A549 (cell line): ENCODE measurements at regions not wholly inside any gene's neighbourhood (a gene's known extent, or its start where the extent isn't known, plus 50 kb on each side); places are given as distances from the start of the nearest gene placed in this dataset.

Experiments used
- ATAC-seq, 2 experiments: fragments of 200-7000 bp in 1 of 2; fragments of >200 bp in 1 of 2; cut with Nextera tagmentation in 1 of 2; cut with Tn5 transposase in 1 of 2; 3 replicates each; pipeline versions ENCODE4 v1.8.0 to v1.9.1; 2018 to 2020; ENCODE audit warnings: mild to moderate bottlenecking in 1 of 2, moderate library complexity in 1 of 2
- CTCF ChIA-PET: fragments of 300-600 bp; sonication (Branson Sonifier 250); formaldehyde crosslinking; extraction: SDS; loops from one replicate; lab custom pipeline; 2021; ENCODE audit warnings: antibody characterized with exemption, inconsistent platforms; lab: Yijun Ruan, JAX
- POLR2A ChIA-PET: fragments of 350-600 bp; formaldehyde crosslinking; extraction: SDS; loops from one replicate; lab custom pipeline; 2021; ENCODE audit warnings: antibody characterized with exemption, inconsistent platforms; lab: Yijun Ruan, JAX
- DNase-seq, 2 experiments: peaks; one replicate each; pipeline versions ENCODE4 v3.0.0 to v3.0.0-alpha.2; 2011 to 2016; ENCODE audit warnings: low read depth in 1 of 2, low spot score in 1 of 2
- FAIRE-seq: peaks from 2 replicates; lab custom pipeline; 2011; peaks lifted over from hg19 to GRCh38; lab: Jason Lieb, UNC
- H3K27ac ChIP-seq, 2 experiments: fragments of >200 bp; sonication (Bioruptor Twin); formaldehyde crosslinking; 3 replicates each; pipeline ENCODE4 v1.5.1; 2016 to 2017
- H3K4me1 ChIP-seq: fragments of >200 bp; sonication (Bioruptor Twin); formaldehyde crosslinking; 3 replicates; pipeline ENCODE4 v1.6.1; 2016
- H3K4me2 ChIP-seq: fragments of >200 bp; sonication (Bioruptor Twin); formaldehyde crosslinking; 3 replicates; pipeline ENCODE4 v1.6.1; 2016
- H3K4me3 ChIP-seq: fragments of >200 bp; sonication (Bioruptor Twin); formaldehyde crosslinking; 3 replicates; pipeline ENCODE4 v1.5.1; 2016
- H3K9me3 ChIP-seq: fragments of >200 bp; sonication (Bioruptor Twin); formaldehyde crosslinking; 3 replicates; pipeline ENCODE4 v1.6.1; 2016
- ATOH8 ChIP-seq: fragments of 250-450 bp; sonication (Bioruptor Pico); IDR thresholded peaks from 2 replicates; pipeline ENCODE4 v1.5.0; 2020; ENCODE audit warnings: low read depth, mild to moderate bottlenecking, moderate library complexity
- CBX8 ChIP-seq: fragments of 200-600 bp; sonication (generic); IDR thresholded peaks from 2 replicates; pipeline ENCODE4 v1.6.1; 2016
- CHD4 ChIP-seq: fragments of 200-600 bp; sonication (generic); IDR thresholded peaks from 2 replicates; pipeline ENCODE4 v1.6.1; 2016; ENCODE audit warnings: antibody characterized with exemption, mild to moderate bottlenecking, borderline replicate concordance
- CTCF ChIP-seq: fragments of >200 bp; sonication (Bioruptor Twin); formaldehyde crosslinking; IDR thresholded peaks from 3 replicates; pipeline ENCODE4 v1.5.1; 2016
- EHMT2 ChIP-seq: fragments of 200-600 bp; sonication (generic); IDR thresholded peaks from 2 replicates; pipeline ENCODE4 v1.6.1; 2016; ENCODE audit warnings: antibody characterized with exemption, low read depth, mild to moderate bottlenecking, moderate library complexity
- ELK1 ChIP-seq: fragments of 150-350 bp; IDR thresholded peaks from 2 replicates; pipeline ENCODE4 v1.6.1; 2014; ENCODE audit warnings: low read depth, mild to moderate bottlenecking, low read length
- EP300 ChIP-seq, 2 experiments: fragments of >200 bp; sonication (Bioruptor Twin); formaldehyde crosslinking; IDR thresholded peaks; 2 replicates in 1 of 2; 3 replicates in 1 of 2; pipeline ENCODE4 v1.6.1; 2016 to 2017
- ESRRA ChIP-seq: fragments of 150-350 bp; IDR thresholded peaks from 2 replicates; pipeline ENCODE4 v1.6.1; 2014; ENCODE audit warnings: mild to moderate bottlenecking, low read length, borderline replicate concordance
- FOSB ChIP-seq: fragments of 250-450 bp; sonication (Bioruptor Pico); IDR thresholded peaks from 2 replicates; pipeline ENCODE4 v1.5.0; 2020; ENCODE audit warnings: mild to moderate bottlenecking, moderate library complexity
- FOSL2 ChIP-seq, 2 experiments: fragments of 450-650 bp in 1 of 2; fragments of >200 bp in 1 of 2; sonication (Bioruptor Twin) in 1 of 2; formaldehyde crosslinking; IDR thresholded peaks; 2 replicates each; pipeline versions ENCODE4 v1.5.0 to v1.6.1; 2016 to 2020; ENCODE audit warnings: mild to moderate bottlenecking in 1 of 2, moderate library complexity in 1 of 2
- FOXS1 ChIP-seq: fragments of 250-450 bp; sonication (Bioruptor Pico); IDR thresholded peaks from 2 replicates; pipeline ENCODE4 v1.5.0; 2020; ENCODE audit warnings: mild to moderate bottlenecking, moderate library complexity
- HES2 ChIP-seq: fragments of >200 bp; sonication (Bioruptor Twin); formaldehyde crosslinking; IDR thresholded peaks from 2 replicates; pipeline ENCODE4 v1.6.1; 2016
- HMGXB4 ChIP-seq: fragments of 250-450 bp; sonication (Bioruptor Pico); IDR thresholded peaks from 2 replicates; pipeline ENCODE4 v1.5.0; 2021; ENCODE audit warnings: mild to moderate bottlenecking, moderate library complexity, borderline replicate concordance
- JUN ChIP-seq, 2 experiments: fragments of >200 bp; sonication (Bioruptor Twin); formaldehyde crosslinking; IDR thresholded peaks; 2 replicates in 1 of 2; 3 replicates in 1 of 2; pipeline ENCODE4 v1.6.1; 2016 to 2017
- JUNB ChIP-seq: fragments of >200 bp; sonication (Bioruptor Twin); formaldehyde crosslinking; IDR thresholded peaks from 2 replicates; pipeline ENCODE4 v1.6.1; 2016
- KDM1A ChIP-seq: fragments of 200-600 bp; sonication (generic); IDR thresholded peaks from 2 replicates; pipeline ENCODE4 v1.6.1; 2016; ENCODE audit warnings: low read depth, mild to moderate bottlenecking
- KDM5A ChIP-seq: fragments of 200-600 bp; sonication (generic); IDR thresholded peaks from 2 replicates; pipeline ENCODE4 v1.6.1; 2016; ENCODE audit warnings: antibody characterized with exemption, mild to moderate bottlenecking
- MAFK ChIP-seq: fragments of 450-650 bp; IDR thresholded peaks from 2 replicates; pipeline ENCODE4 v1.6.1; 2014; ENCODE audit not compliant: partially characterized antibody
- MAZ ChIP-seq: fragments of 150-350 bp; IDR thresholded peaks from 2 replicates; pipeline ENCODE4 v1.6.1; 2014; ENCODE audit warnings: antibody characterized with exemption, low read depth, low read length, borderline replicate concordance
- NFE2L2 ChIP-seq: fragments of 150-350 bp; conservative IDR thresholded peaks from 2 replicates; pipeline ENCODE4 v1.6.1; 2014; ENCODE audit warnings: low read length
- PBX3 ChIP-seq: IDR thresholded peaks from 2 replicates; pipeline ENCODE4 v1.6.1; 2012
- POLR2AphosphoS2 ChIP-seq: conservative IDR thresholded peaks from 2 replicates; pipeline ENCODE4 v1.6.1; 2012; ENCODE audit warnings: low read length, improper control_type of control experiment, inconsistent platforms
- RFX5 ChIP-seq: fragments of 450-650 bp; IDR thresholded peaks from 2 replicates; pipeline ENCODE4 v1.7.1; 2014; ENCODE audit warnings: antibody characterized with exemption, mild to moderate bottlenecking, moderate library complexity
- RNF2 ChIP-seq: fragments of 200-600 bp; sonication (generic); IDR thresholded peaks from 2 replicates; pipeline ENCODE4 v1.6.1; 2016; ENCODE audit warnings: low read depth, mild to moderate bottlenecking, antibody characterized with exemption, moderate library complexity, borderline replicate concordance
- SREBF2 ChIP-seq: fragments of 450-650 bp; IDR thresholded peaks from 2 replicates; pipeline ENCODE4 v1.6.1; 2014; ENCODE audit warnings: mild to moderate bottlenecking, moderate library complexity
- TP53 ChIP-seq: fragments of 250-450 bp; sonication (Bioruptor Pico); IDR thresholded peaks from 2 replicates; pipeline ENCODE4 v1.5.0; 2021; ENCODE audit warnings: mild to moderate bottlenecking, moderate library complexity
- ZC3H11A ChIP-seq: fragments of 450-650 bp; IDR thresholded peaks from 2 replicates; pipeline ENCODE4 v1.6.1; 2014; ENCODE audit warnings: antibody characterized with exemption, mild to moderate bottlenecking
- ZFP36 ChIP-seq: fragments of 450-650 bp; IDR thresholded peaks from 2 replicates; pipeline ENCODE4 v1.6.1; 2014; ENCODE audit warnings: borderline replicate concordance; ENCODE audit not compliant: partially characterized antibody
- ZNF302 ChIP-seq: fragments of 250-450 bp; sonication (Bioruptor Pico); IDR thresholded peaks from 2 replicates; pipeline ENCODE4 v1.9.0; 2021; ENCODE audit warnings: inconsistent platforms, mild to moderate bottlenecking, moderate library complexity
- WGBS: methylation state at CpG from one replicate; pipeline ENCODE4 v1.1.6; 2017; ENCODE audit errors: missing lambda C conversion rate; 5-methylcytosine and 5-hydroxymethylcytosine counted together

GRCh38 chr2:78383576-78383975 lies 641.9 kb upstream of the REG3G start:
- POLR2A ChIA-PET, result no interaction called here
- Histone ChIP-seq H3K4me2 (no peak overlapping the region), H3K27ac (no peak overlapping the region), H3K4me3 (no peak overlapping the region), H3K4me1 (no peaks in the 10 kb centered on the region), H3K9me3 (0 out of 3 replicates have a peak, but pooled peaks cover 3% of the 10 kb centered on the region)
- 0% methylated on average over 2 of the region's 2 CpGs for WGBS
- ATAC-seq (no peak), FAIRE-seq (no peak), DNase-seq (no peak)
- TF ChIP-seq ZFP36, result no peak
- TF ChIP-seq KDM5A, result no peak
- no peak for TF ChIP-seq NFE2L2
- TF ChIP-seq CTCF, result no peak
- TF ChIP-seq HES2, result no peak
- TF ChIP-seq RFX5, result no peak
- TF ChIP-seq CBX8, result no peak
- TF ChIP-seq ELK1, result no peak
- TF ChIP-seq JUN (IDR thresholded peaks at IDR 0.05), result no peak
- no peak for TF ChIP-seq PBX3
- no peak for TF ChIP-seq JUNB
- no peak for TF ChIP-seq ZNF302 (CRISPR knock-in tag)
- no peak for TF ChIP-seq CHD4
- TF ChIP-seq KDM1A, result no peak
- no peak for TF ChIP-seq ATOH8 (CRISPR knock-in tag)
- CTCF ChIA-PET, result interaction anchor here (0.6 to 1.6 kb wide), 2 partner anchors 17 to 308 kb away, joined by 4 read pairs; no protein-coding TSS in a partner anchor

GRCh38 chr2:78397198-78397597 lies 628.3 kb upstream of the REG3G start:
- no peak overlapping the region for H3K4me3 ChIP-seq
- ATAC-seq, result no peak
- TF ChIP-seq ZC3H11A (no peak), MAFK (no peak), HMGXB4 (no peak), ZNF302 (CRISPR knock-in tag) (no peak), ATOH8 (CRISPR knock-in tag) (no peak), SREBF2 (no peak), POLR2AphosphoS2 (no peak), FOXS1 (CRISPR knock-in tag) (no peak), TP53 (CRISPR knock-in tag) (no peak), EP300 (IDR thresholded peaks at IDR 0.05) (no peak), CHD4 (no peak), ESRRA (no peak), MAZ (no peak), RNF2 (no peak), ZFP36 (no peak), FOSB (CRISPR knock-in tag) (no peak), FOSL2 (IDR thresholded peaks at IDR 0.05) (no peak), FOSL2 (CRISPR knock-in tag; IDR thresholded peaks at IDR 0.05) (no peak), EHMT2 (no peak), NFE2L2 (no peak)
- 28% methylated on average over 6 of the region's 6 CpGs for WGBS
- ChIA-PET CTCF (interaction anchor here (1.1 kb wide), 1 partner anchor 9 kb away, joined by 3 read pairs; no protein-coding TSS in a partner anchor), POLR2A (no interaction called here)
- DNase-seq, result no peak
- H3K4me1 ChIP-seq, result no peaks in the 10 kb centered on the region
- H3K27ac ChIP-seq, result no peak overlapping the region
- no peak for FAIRE-seq
- no peak overlapping the region for H3K4me2 ChIP-seq
- H3K9me3 ChIP-seq, result peaks cover 53% of the 10 kb centered on the region
